ENCODE measurements at regions not wholly inside any gene's neighbourhood (a gene's known extent, or its start where the extent isn't known, plus 50 kb on each side); places are given as distances from the start of the nearest gene placed in this dataset.

GRCh38 chr18:72086421-72086820 lies 457.7 kb downstream of the CBLN2 start:
- DNase-seq (ENCODE audit: low spot score), result no peak

GRCh38 chr18:72075040-72075439 lies 469.1 kb downstream of the CBLN2 start:
- DNase-seq (ENCODE audit: low spot score), result no peak

- no peak for DNase-seq (ENCODE audit: low spot score)
Measured at GRCh38 chr18:72063001-72063400, 481.1 kb downstream of the CBLN2 start.

- no peak for DNase-seq (ENCODE audit: low spot score)
Measured at GRCh38 chr18:72058851-72059250, 485.3 kb downstream of the CBLN2 start.

- no peak for DNase-seq (ENCODE audit: low spot score)
Measured at GRCh38 chr18:72056171-72056570, 488.0 kb downstream of the CBLN2 start.

- DNase-seq (ENCODE audit: low spot score), result no peak
Measured at GRCh38 chr18:72041313-72042032, 502.7 kb downstream of the CBLN2 start.

- DNase-seq (ENCODE audit: low spot score), result no peak
Measured at GRCh38 chr18:72013427-72013850, 530.7 kb downstream of the CBLN2 start.

- no peak for DNase-seq (ENCODE audit: low spot score)
Measured at GRCh38 chr18:71998547-71999097, 545.5 kb downstream of the CBLN2 start.

- no peak for DNase-seq (ENCODE audit: low spot score)
Measured at GRCh38 chr18:71995904-71996465, 548.2 kb downstream of the CBLN2 start.

GRCh38 chr18:71994273-71994672 lies 549.9 kb downstream of the CBLN2 start:
- no peak for DNase-seq (ENCODE audit: low spot score)

GRCh38 chr18:71989616-71990015 lies 554.5 kb downstream of the CBLN2 start:
- no peak for DNase-seq (ENCODE audit: low spot score)

- DNase-seq (ENCODE audit: low spot score), result no peak
Measured at GRCh38 chr18:71986351-71987050, 557.6 kb downstream of the CBLN2 start.

GRCh38 chr18:71976744-71977143 lies 567.4 kb downstream of the CBLN2 start:
- no peak for DNase-seq (ENCODE audit: low spot score)

GRCh38 chr18:71966791-71967190 lies 577.4 kb downstream of the CBLN2 start:
- no peak for DNase-seq (ENCODE audit: low spot score)

- DNase-seq (ENCODE audit: low spot score), result no peak
Measured at GRCh38 chr18:71958605-71959004, 585.5 kb downstream of the CBLN2 start.

- DNase-seq (ENCODE audit: low spot score), result no peak
Measured at GRCh38 chr18:71951001-71951400, 593.1 kb downstream of the CBLN2 start.

GRCh38 chr18:71942433-71942832 lies 601.7 kb downstream of the CBLN2 start:
- DNase-seq (ENCODE audit: low spot score), result no peak

- DNase-seq (ENCODE audit: low spot score), result no peak
Measured at GRCh38 chr18:71939483-71939882, 604.7 kb downstream of the CBLN2 start.

- DNase-seq (ENCODE audit: low spot score), result no peak
Measured at GRCh38 chr18:71936744-71937143, 607.4 kb downstream of the CBLN2 start.

- no peak for DNase-seq (ENCODE audit: low spot score)
Measured at GRCh38 chr18:71919211-71919610, 624.9 kb downstream of the CBLN2 start.

- no peak for DNase-seq (ENCODE audit: low spot score)
Measured at GRCh38 chr18:71913641-71914040, 630.5 kb downstream of the CBLN2 start.

- no peak for DNase-seq (ENCODE audit: low spot score)
Measured at GRCh38 chr18:71902482-71902881, 641.7 kb downstream of the CBLN2 start.

All from HuH-7 (cell line).